H9 (cell line): ENCODE measurements at regions not wholly inside any gene's neighbourhood (a gene's known extent, or its start where the extent isn't known, plus 50 kb on each side); places are given as distances from the start of the nearest gene placed in this dataset.

Experiments
- DNase-seq: peaks from one replicate; pipeline ENCODE4 v3.0.0-alpha.2; 2017
- H2AFZ ChIP-seq: one replicate; pipeline ENCODE4 v1.6.1; 2013; ENCODE audit warnings: mild to moderate bottlenecking, low read length, control low read depth, moderate library complexity
- H2AK5ac ChIP-seq: 2 replicates; pipeline ENCODE4 v1.6.1; 2013; ENCODE audit warnings: low read length, control low read depth, mixed read lengths; ENCODE audit not compliant: insufficient read length
- H2BK120ac ChIP-seq: one replicate; pipeline ENCODE4 v1.6.1; 2013; ENCODE audit warnings: low read depth, mild to moderate bottlenecking, low read length, control low read depth, inconsistent platforms; ENCODE audit not compliant: poor library complexity, severe bottlenecking
- H2BK12ac ChIP-seq: 2 replicates; pipeline ENCODE4 v1.6.1; 2013; ENCODE audit warnings: low read length, control low read depth, mixed read lengths, low read depth; ENCODE audit not compliant: insufficient read length
- H2BK15ac ChIP-seq: 2 replicates; pipeline ENCODE4 v1.6.1; 2013; ENCODE audit warnings: low read depth, low read length, control low read depth
- H2BK20ac ChIP-seq: one replicate; pipeline ENCODE4 v1.6.1; 2013; ENCODE audit warnings: low read depth, mild to moderate bottlenecking, low read length, control low read depth, inconsistent platforms; ENCODE audit not compliant: poor library complexity, severe bottlenecking
- H2BK5ac ChIP-seq: 2 replicates; pipeline ENCODE4 v1.6.1; 2013; ENCODE audit warnings: low read length, control low read depth, mixed read lengths; ENCODE audit not compliant: insufficient read length
- H3K14ac ChIP-seq: 2 replicates; pipeline ENCODE4 v1.6.1; 2013; ENCODE audit warnings: low read length, control low read depth; ENCODE audit not compliant: insufficient read depth
- H3K18ac ChIP-seq: 2 replicates; pipeline ENCODE4 v1.6.1; 2013; ENCODE audit warnings: low read depth, mild to moderate bottlenecking, mixed read lengths, low read length, control low read depth; ENCODE audit not compliant: insufficient read length
- H3K23ac ChIP-seq: 2 replicates; pipeline ENCODE4 v1.6.1; 2013; ENCODE audit warnings: low read length, control low read depth, mixed read lengths, low read depth; ENCODE audit not compliant: insufficient read length
- H3K23me2 ChIP-seq: 2 replicates; pipeline ENCODE4 v1.6.1; 2013; ENCODE audit warnings: low read depth, mild to moderate bottlenecking, mixed read lengths, low read length, control low read depth; ENCODE audit not compliant: insufficient read length, poor library complexity, severe bottlenecking
- H3K27ac ChIP-seq: 2 replicates; pipeline ENCODE4 v1.5.1; 2013; ENCODE audit warnings: low read length, control low read depth, mixed read lengths, low read depth; ENCODE audit not compliant: insufficient read length
- H3K27me3 ChIP-seq: 2 replicates; pipeline ENCODE4 v1.6.1; 2013; ENCODE audit warnings: low read length, control low read depth, inconsistent platforms; ENCODE audit not compliant: insufficient read depth
- H3K4ac ChIP-seq: 2 replicates; pipeline ENCODE4 v1.6.1; 2013; ENCODE audit warnings: low read depth, mild to moderate bottlenecking, control low read depth, inconsistent platforms, low read length, moderate library complexity
- H3K4me1 ChIP-seq: 2 replicates; pipeline ENCODE4 v1.6.1; 2013; ENCODE audit warnings: low read length, control low read depth, inconsistent platforms; ENCODE audit not compliant: insufficient read depth
- H3K4me2 ChIP-seq: 2 replicates; pipeline ENCODE4 v1.6.1; 2013; ENCODE audit warnings: low read length, control low read depth, mixed read lengths; ENCODE audit not compliant: insufficient read length, insufficient read depth
- H3K56ac ChIP-seq: 2 replicates; pipeline ENCODE4 v1.6.1; 2013; ENCODE audit warnings: low read depth, mild to moderate bottlenecking, mixed read lengths, low read length, control low read depth; ENCODE audit not compliant: insufficient read length
- H3K79me1 ChIP-seq: 2 replicates; pipeline ENCODE4 v1.6.1; 2013; ENCODE audit warnings: low read depth, mild to moderate bottlenecking, moderate library complexity, low read length, control low read depth, inconsistent platforms; ENCODE audit not compliant: insufficient read depth, poor library complexity, severe bottlenecking
- H3K79me2 ChIP-seq: 2 replicates; pipeline ENCODE4 v1.6.1; 2013; ENCODE audit warnings: low read length, control low read depth, inconsistent platforms; ENCODE audit not compliant: insufficient read depth
- H3K9ac ChIP-seq: 2 replicates; pipeline ENCODE4 v1.6.1; 2013; ENCODE audit warnings: low read length, control low read depth, mixed read lengths; ENCODE audit not compliant: insufficient read length; ENCODE audit errors: extremely low read depth
- H3K9me3 ChIP-seq: one replicate; pipeline ENCODE4 v1.6.1; 2013; ENCODE audit warnings: low read depth, low read length, inconsistent platforms; ENCODE audit not compliant: control insufficient read depth
- H3T11ph ChIP-seq: one replicate; pipeline ENCODE4 v1.6.1; 2013; ENCODE audit warnings: mild to moderate bottlenecking, low read length, control low read depth, inconsistent platforms
- H4K20me1 ChIP-seq: one replicate; pipeline ENCODE4 v1.6.1; 2013; ENCODE audit not compliant: control insufficient read depth, insufficient read length, insufficient read depth
- H4K5ac ChIP-seq: 2 replicates; pipeline ENCODE4 v1.6.1; 2013; ENCODE audit warnings: low read depth, mild to moderate bottlenecking, mixed read lengths, low read length, control low read depth; ENCODE audit not compliant: insufficient read length
- H4K8ac ChIP-seq: replicated peaks from 2 replicates; pipeline ENCODE4 v1.6.1; 2013; ENCODE audit warnings: low read length, control low read depth, mixed read lengths, low read depth; ENCODE audit not compliant: insufficient read length
- H4K91ac ChIP-seq: 2 replicates; pipeline ENCODE4 v1.6.1; 2013; ENCODE audit warnings: low read depth, mild to moderate bottlenecking, moderate library complexity, mixed read lengths, low read length, control low read depth; ENCODE audit not compliant: insufficient read length
- H3K27ac Mint-ChIP-seq, 3 experiments: 2 replicates in 2 of 3; 3 replicates in 1 of 3; pipeline ENCODE4 v1.8.0; 2020 to 2021; ENCODE audit warnings: mixed read lengths in 3 of 3, mild to moderate bottlenecking in 1 of 3, moderate library complexity in 1 of 3
- H3K27me3 Mint-ChIP-seq: 2 replicates; pipeline ENCODE4 v1.8.0; 2021; ENCODE audit warnings: low read depth, mild to moderate bottlenecking, moderate library complexity, mixed read lengths
- H3K36me3 Mint-ChIP-seq, 3 experiments: 2 replicates in 2 of 3; 3 replicates in 1 of 3; pipeline ENCODE4 v1.8.0; 2020 to 2021; ENCODE audit warnings: low read depth in 3 of 3, mixed read lengths in 3 of 3; ENCODE audit not compliant: insufficient read depth in 1 of 3
- H3K4me1 Mint-ChIP-seq, 2 experiments: 2 replicates each; pipeline ENCODE4 v1.8.0; 2020; ENCODE audit warnings: mixed read lengths in 2 of 2
- H3K4me3 Mint-ChIP-seq, 2 experiments: 2 replicates in 1 of 2; 3 replicates in 1 of 2; pipeline ENCODE4 v1.8.0; 2020 to 2021; ENCODE audit warnings: mild to moderate bottlenecking in 2 of 2, mixed read lengths in 2 of 2, moderate library complexity in 1 of 2
- H3K9me3 Mint-ChIP-seq, 2 experiments: 2 replicates in 1 of 2; 3 replicates in 1 of 2; pipeline ENCODE4 v1.8.0; 2020; ENCODE audit warnings: mild to moderate bottlenecking in 2 of 2, mixed read lengths in 2 of 2, moderate library complexity in 1 of 2
- WGBS: extraction: QIAGEN DNeasy Blood & Tissue Kit; methylation state at CpG from one replicate; pipeline ENCODE4 v1.1.7; 2013; ENCODE audit warnings: missing lambda C conversion rate, low lambda C conversion rate, mixed read lengths; ENCODE audit not compliant: insufficient read length; ENCODE audit errors: extremely low coverage; 5-methylcytosine and 5-hydroxymethylcytosine counted together
- TF ChIP-seq, protein P1 (sequence below): fragments of 200-600 bp; sonication (generic); conservative IDR thresholded peaks from 3 replicates; pipeline ENCODE4 v1.8.0; 2021; ENCODE audit warnings: antibody characterized with exemption, mild to moderate bottlenecking

DNA sequence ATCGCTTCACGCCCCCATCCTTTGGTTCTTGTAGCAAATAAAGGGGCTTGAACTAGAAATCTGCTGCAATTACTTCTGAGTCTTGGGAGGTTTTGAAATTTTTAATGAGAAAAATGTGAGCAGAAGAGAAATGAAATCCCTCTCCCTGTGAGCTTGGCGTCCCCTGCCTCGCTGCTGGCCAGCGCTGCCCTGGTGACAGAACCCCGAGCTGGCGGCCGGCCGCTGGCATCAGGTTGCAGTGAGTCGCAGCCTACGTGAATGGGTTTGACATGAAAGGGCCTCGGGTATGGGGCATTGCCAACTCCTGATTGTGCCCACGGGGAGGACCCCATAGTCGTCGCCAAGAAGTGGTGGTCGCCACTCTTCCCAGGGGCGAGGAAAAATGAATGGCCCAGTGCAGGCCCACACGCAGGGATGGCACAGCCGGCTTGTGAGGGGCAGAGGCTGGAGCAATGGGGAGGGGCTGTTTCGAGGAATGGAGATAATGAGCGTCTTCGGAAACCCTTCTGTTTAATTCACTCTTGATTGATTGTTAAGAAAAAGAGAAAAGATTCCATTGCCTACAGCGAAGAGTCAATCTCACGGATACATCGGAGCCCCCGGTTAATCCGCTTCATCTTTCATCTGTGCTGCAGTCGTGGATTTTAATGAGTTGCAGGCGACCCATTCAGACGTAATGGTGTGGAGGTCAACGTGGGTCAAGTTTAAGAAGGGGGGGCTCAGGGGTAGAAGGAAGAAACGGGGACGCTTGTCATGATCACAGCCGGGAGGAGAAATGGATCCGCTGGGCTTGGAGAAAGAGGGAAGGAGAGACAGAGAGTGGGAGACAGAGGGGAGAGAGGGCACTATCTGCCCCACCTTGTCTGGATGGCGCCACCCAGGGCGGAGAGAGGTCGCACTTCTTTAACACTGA, 380.1 kb downstream of the THBS2 start:
- no peak overlapping the region for H2BK12ac ChIP-seq
- H2BK15ac ChIP-seq, result no peak overlapping the region
- no peak overlapping the region for H4K91ac ChIP-seq
- no peak overlapping the region; a peak in 1 of 7 replicates for H3K27ac Mint-ChIP-seq
- no peaks in the 10 kb centered on the region for H3K9me3 Mint-ChIP-seq
- no peak overlapping the region for H3K56ac ChIP-seq
- H2BK5ac ChIP-seq, result no peak overlapping the region
- H3K9ac ChIP-seq, result no peak overlapping the region
- H3K18ac ChIP-seq, result no peak overlapping the region
- DNase-seq, result no peak
- H3K4me1 Mint-ChIP-seq, result peaks cover 8 to 11% of the 10 kb centered on the region in 2 experiments
- H4K20me1 ChIP-seq, result no peaks in the 10 kb centered on the region
- no peaks in the 10 kb centered on the region for H3K27me3 ChIP-seq
- H3K4me2 ChIP-seq, result no peak overlapping the region
- H3K27ac ChIP-seq, result no peak overlapping the region
- no CpG with 5 or more reads among the region's 38 CpGs for WGBS
- H4K8ac ChIP-seq, result no peak overlapping the region
- TF ChIP-seq, protein P1, sequence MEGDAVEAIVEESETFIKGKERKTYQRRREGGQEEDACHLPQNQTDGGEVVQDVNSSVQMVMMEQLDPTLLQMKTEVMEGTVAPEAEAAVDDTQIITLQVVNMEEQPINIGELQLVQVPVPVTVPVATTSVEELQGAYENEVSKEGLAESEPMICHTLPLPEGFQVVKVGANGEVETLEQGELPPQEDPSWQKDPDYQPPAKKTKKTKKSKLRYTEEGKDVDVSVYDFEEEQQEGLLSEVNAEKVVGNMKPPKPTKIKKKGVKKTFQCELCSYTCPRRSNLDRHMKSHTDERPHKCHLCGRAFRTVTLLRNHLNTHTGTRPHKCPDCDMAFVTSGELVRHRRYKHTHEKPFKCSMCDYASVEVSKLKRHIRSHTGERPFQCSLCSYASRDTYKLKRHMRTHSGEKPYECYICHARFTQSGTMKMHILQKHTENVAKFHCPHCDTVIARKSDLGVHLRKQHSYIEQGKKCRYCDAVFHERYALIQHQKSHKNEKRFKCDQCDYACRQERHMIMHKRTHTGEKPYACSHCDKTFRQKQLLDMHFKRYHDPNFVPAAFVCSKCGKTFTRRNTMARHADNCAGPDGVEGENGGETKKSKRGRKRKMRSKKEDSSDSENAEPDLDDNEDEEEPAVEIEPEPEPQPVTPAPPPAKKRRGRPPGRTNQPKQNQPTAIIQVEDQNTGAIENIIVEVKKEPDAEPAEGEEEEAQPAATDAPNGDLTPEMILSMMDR, result no peak
- H3K4ac ChIP-seq, result no peak overlapping the region
- H3K79me1 ChIP-seq, result no peaks in the 10 kb centered on the region
- no peak overlapping the region for H3K4me3 Mint-ChIP-seq
- no peaks in the 10 kb centered on the region for H3K79me2 ChIP-seq
- H2AK5ac ChIP-seq, result no peak overlapping the region
- H2AFZ ChIP-seq, result no peak overlapping the region
- peaks cover 4% of the 10 kb centered on the region for H3K27me3 Mint-ChIP-seq
- no peaks in the 10 kb centered on the region for H3K9me3 ChIP-seq
- no peak overlapping the region; the same call in 1 of the 2 replicates for H3K14ac ChIP-seq
- H3K23ac ChIP-seq, result no peak overlapping the region
- no peaks in the 10 kb centered on the region for H3K4me1 ChIP-seq
- H3T11ph ChIP-seq, result no peak overlapping the region
- H3K36me3 Mint-ChIP-seq, result no peaks in the 10 kb centered on the region
- H2BK20ac ChIP-seq, result no peak overlapping the region
- H4K5ac ChIP-seq, result no peak overlapping the region
- no peaks in the 10 kb centered on the region for H3K23me2 ChIP-seq
- H2BK120ac ChIP-seq, result no peak overlapping the region
